Fibroblast of pulmonary artery (primary cell): ENCODE measurements at regions not wholly inside any gene's neighbourhood (a gene's known extent, or its start where the extent isn't known, plus 50 kb on each side); places are given as distances from the start of the nearest gene placed in this dataset.

ENCODE experiments used
- DNase-seq: peaks from one replicate; pipeline ENCODE4 v3.0.0-alpha.2; 2010; ENCODE audit warnings: low read depth
- H3K4me3 ChIP-seq: replicated peaks from 2 replicates; pipeline ENCODE4 v1.5.1; 2011; ENCODE audit warnings: low read depth, mild to moderate bottlenecking, control low read depth, low read length, moderate library complexity
- TF ChIP-seq, protein P1 (sequence below): IDR thresholded peaks from 2 replicates; pipeline ENCODE4 v1.5.1; 2011; ENCODE audit warnings: mild to moderate bottlenecking, control low read depth, low read length, inconsistent platforms; ENCODE audit errors: missing control alignments

DNA sequence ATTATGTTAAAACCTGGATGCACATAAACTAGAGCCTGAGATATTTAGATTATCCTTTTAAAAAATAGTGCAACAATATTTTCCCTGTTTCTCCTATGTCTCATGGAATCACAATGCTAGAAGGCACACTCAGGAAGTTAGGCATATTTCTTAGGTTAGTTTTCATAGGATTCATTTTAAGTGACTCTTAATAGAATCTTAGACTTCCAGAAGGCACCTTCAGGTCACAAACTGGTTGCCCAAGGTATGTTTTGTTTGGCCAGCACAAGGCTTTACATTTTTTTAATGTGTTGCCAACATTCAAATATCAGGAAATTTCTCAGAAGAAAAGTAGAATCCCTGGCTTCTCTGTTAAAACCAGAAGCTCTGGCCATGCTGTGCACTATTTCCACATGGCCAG lies 129.3 kb downstream of the LNPK start:
- TF ChIP-seq, protein P1, sequence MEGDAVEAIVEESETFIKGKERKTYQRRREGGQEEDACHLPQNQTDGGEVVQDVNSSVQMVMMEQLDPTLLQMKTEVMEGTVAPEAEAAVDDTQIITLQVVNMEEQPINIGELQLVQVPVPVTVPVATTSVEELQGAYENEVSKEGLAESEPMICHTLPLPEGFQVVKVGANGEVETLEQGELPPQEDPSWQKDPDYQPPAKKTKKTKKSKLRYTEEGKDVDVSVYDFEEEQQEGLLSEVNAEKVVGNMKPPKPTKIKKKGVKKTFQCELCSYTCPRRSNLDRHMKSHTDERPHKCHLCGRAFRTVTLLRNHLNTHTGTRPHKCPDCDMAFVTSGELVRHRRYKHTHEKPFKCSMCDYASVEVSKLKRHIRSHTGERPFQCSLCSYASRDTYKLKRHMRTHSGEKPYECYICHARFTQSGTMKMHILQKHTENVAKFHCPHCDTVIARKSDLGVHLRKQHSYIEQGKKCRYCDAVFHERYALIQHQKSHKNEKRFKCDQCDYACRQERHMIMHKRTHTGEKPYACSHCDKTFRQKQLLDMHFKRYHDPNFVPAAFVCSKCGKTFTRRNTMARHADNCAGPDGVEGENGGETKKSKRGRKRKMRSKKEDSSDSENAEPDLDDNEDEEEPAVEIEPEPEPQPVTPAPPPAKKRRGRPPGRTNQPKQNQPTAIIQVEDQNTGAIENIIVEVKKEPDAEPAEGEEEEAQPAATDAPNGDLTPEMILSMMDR = no peak
- no peak for DNase-seq
- H3K4me3 ChIP-seq = no peak overlapping the region

DNA sequence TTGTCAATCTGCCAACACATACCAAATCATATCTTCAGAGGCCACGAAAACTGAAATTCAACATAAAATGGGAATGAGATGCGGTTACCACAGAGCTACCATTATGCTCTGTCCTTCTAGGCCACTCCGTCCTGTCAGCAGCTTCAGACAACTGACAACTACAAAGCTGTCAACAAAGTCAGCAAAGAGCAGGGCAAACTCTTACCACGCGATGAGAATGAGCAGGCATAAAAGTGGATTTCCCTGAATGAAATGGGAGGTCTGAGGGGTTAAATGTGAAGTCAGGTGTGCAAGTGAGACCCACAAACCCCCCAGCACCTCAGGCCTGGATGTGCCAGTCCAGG lies 130.1 kb downstream of the LNPK start:
- H3K4me3 ChIP-seq = no peak overlapping the region
- DNase-seq = no peak
- TF ChIP-seq, protein P1 = no peak

DNA sequence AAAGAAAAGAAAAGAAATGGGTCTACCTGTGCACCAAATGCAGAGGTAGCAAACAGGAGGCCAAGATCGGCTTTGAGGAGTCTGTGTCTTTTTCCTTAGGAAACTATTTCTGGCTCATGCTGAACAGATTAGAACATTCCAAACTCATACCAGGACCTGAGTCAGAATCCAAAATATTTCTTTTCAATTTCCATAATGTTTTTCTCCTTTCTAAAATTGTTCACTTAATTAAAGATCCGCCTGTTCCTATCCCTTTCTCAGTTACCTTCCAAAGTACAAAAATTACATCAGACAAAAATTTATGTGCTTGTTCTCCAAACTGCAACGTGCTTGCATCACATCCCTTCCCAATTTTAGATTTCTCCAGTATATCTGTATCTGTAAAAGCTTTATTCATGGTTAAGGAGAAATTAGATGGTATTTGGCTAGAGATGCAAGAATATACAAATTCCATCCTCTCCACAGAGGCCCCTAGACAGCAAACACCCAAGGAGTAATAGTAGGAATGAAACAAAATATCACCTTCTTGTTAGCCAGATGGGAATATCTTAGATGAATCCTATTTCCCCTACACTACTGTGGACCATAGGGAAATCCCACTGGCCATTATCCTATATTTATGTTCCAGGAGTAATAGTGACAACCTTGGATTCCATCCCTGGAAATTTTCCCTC lies 130.6 kb downstream of the LNPK start:
- DNase-seq = no peak
- no peak overlapping the region for H3K4me3 ChIP-seq
- TF ChIP-seq, protein P1 = no peak

DNA sequence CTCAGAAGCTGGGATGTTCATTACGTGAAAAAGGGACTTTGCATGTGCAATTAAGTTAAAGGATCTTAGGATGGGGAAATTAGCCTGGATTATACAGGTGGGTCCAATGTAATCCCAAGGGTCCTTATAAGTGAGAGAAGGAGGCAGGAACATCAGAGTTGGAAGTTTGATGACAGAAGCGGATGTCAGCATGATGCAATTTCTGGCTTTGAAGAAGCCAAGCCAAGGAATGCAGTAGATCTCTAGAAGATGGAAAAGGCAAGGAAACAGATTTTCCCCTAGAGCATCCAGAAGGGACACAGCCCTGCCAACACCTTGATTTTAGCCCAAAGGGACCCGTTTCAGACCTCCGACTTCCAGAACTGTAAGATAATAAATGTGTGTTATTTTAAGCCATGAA lies 136.4 kb downstream of the LNPK start:
- no peak for DNase-seq
- no peak overlapping the region for H3K4me3 ChIP-seq
- TF ChIP-seq, protein P1 = no peak

DNA sequence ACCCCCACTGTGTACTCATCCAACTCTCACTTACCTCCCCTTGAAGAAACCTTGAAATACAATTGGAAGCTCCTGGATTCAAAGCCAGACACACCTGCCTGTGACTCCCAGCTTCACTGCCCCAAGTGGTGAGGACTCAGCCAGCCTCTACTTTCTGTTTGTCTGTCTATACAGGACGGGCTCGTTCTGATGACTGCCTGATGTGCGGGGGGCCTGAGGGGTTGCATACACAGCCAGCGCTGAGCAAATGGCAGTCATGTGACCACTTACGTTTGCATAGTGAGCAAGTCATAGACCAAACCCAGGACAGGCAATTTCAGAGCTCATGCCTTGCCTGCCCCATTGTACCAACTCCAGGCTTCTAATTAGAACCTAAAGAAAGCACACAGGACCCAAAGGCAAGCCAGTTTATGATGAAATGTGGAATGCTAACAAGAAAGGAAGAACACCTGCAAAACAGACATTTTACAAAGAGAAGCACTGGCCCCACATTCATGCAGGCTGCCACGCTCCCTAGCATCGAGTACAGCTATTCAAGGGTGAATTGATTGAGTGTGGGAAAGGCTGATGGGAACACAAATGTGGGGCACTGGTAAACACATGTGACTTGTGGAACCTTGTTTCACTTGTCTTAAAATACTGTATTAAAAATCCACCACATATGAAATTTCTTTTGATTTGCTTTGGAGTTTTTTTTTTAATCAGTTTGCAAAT lies 137.8 kb downstream of the LNPK start:
- no peak for DNase-seq
- TF ChIP-seq, protein P1 = no peak
- H3K4me3 ChIP-seq = no peak overlapping the region

DNA sequence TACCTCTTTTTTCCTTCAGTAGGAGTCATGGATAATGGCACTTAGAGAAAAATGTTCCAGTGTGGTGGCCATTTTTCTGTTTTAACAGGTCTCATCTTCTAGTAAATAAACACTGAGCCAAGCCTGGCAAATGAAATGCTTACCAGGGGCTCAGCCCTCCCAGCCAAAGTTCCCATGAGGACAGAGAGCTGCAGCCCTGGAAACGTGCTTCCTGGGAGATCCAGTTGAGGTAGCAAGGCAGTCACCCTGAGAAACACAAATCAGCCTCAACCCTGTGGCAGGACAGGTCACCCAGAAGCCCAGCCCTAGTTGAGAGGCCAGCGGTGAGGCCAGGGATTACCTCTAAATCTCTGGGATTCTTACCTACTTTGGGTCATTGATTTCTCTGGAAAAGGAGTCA lies 140.1 kb downstream of the LNPK start:
- H3K4me3 ChIP-seq = no peak overlapping the region
- TF ChIP-seq, protein P1 = no peak
- no peak for DNase-seq
